H1 (cell line): ENCODE measurements at regions not wholly inside any gene's neighbourhood (a gene's known extent, or its start where the extent isn't known, plus 50 kb on each side); places are given as distances from the start of the nearest gene placed in this dataset.

Source experiments
- ASH2L ChIP-seq: fragments of 200-600, 300-600 bp; sonication (generic); IDR thresholded peaks from one replicate; pipeline ENCODE4 v1.7.1; 2017; ENCODE audit warnings: low read length
- BRCA1 ChIP-seq: IDR thresholded peaks from 2 replicates; pipeline ENCODE4 v1.6.1; 2012; ENCODE audit warnings: low read depth, low read length, improper control_type of control experiment
- CHD2 ChIP-seq: IDR thresholded peaks from 2 replicates; pipeline ENCODE4 v1.6.1; 2012; ENCODE audit warnings: low read length, improper control_type of control experiment
- CHD7 ChIP-seq: fragments of 300-600 bp; sonication (generic); IDR thresholded peaks from 2 replicates; pipeline ENCODE4 v1.7.1; 2012; ENCODE audit warnings: low read length, moderate library complexity, mild to moderate bottlenecking, inconsistent platforms; ENCODE audit not compliant: insufficient replicate concordance
- KDM1A ChIP-seq: fragments of 200-600, 300-600 bp; sonication (generic); IDR thresholded peaks from 2 replicates; pipeline ENCODE4 v1.7.1; 2016; ENCODE audit warnings: mild to moderate bottlenecking, low read length, borderline replicate concordance
- POLR2AphosphoS5 ChIP-seq: IDR thresholded peaks from 2 replicates; pipeline ENCODE4 v1.6.1; 2011; ENCODE audit warnings: low read depth, low read length
- RXRA ChIP-seq: IDR thresholded peaks from 2 replicates; pipeline ENCODE4 v1.6.1; 2011; ENCODE audit warnings: low read depth, mild to moderate bottlenecking, low read length, moderate library complexity; ENCODE audit not compliant: insufficient read depth
- TF ChIP-seq, protein P1 (sequence below): IDR thresholded peaks from 2 replicates; pipeline ENCODE4 v1.6.1; 2011; ENCODE audit warnings: low read length, improper control_type of control experiment
- TF ChIP-seq, protein P2 (sequence below): IDR thresholded peaks from 2 replicates; pipeline ENCODE4 v1.6.1; 2012; ENCODE audit warnings: low read length, inconsistent platforms

DNA sequence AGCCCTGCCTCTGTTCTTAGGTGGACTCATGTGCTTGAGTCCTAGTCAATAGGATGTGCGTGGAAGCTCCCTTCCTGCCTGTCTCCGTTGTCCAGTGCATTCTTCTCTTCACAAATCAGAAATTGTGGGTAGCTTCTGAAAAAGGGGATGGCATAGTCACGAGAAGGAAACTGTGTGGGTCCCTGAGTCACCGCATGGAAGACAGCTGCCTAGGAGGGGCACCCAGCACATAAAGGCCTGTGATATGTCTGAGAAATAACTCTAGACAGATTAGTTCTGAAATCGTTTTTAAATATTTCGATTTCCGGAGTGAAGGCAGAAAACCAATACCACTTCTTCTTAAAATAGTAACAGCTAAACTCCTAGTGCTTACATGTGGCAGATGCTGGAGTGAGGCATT lies 974.4 kb downstream of the BCL11B start (continued):
- TF ChIP-seq CHD7, result no peak
- TF ChIP-seq ASH2L, result no peak
- TF ChIP-seq BRCA1, result no peak
- TF ChIP-seq CHD2, result no peak
- TF ChIP-seq, protein P1, sequence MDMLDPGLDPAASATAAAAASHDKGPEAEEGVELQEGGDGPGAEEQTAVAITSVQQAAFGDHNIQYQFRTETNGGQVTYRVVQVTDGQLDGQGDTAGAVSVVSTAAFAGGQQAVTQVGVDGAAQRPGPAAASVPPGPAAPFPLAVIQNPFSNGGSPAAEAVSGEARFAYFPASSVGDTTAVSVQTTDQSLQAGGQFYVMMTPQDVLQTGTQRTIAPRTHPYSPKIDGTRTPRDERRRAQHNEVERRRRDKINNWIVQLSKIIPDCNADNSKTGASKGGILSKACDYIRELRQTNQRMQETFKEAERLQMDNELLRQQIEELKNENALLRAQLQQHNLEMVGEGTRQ, result no peak
- no peak for TF ChIP-seq RXRA
- TF ChIP-seq, protein P2, sequence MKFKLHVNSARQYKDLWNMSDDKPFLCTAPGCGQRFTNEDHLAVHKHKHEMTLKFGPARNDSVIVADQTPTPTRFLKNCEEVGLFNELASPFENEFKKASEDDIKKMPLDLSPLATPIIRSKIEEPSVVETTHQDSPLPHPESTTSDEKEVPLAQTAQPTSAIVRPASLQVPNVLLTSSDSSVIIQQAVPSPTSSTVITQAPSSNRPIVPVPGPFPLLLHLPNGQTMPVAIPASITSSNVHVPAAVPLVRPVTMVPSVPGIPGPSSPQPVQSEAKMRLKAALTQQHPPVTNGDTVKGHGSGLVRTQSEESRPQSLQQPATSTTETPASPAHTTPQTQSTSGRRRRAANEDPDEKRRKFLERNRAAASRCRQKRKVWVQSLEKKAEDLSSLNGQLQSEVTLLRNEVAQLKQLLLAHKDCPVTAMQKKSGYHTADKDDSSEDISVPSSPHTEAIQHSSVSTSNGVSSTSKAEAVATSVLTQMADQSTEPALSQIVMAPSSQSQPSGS, result no peak
- TF ChIP-seq POLR2AphosphoS5, result no peak
- no peak for TF ChIP-seq KDM1A
